HepG2 (cell line): ENCODE measurements at regions not wholly inside any gene's neighbourhood (a gene's known extent, or its start where the extent isn't known, plus 50 kb on each side); places are given as distances from the start of the nearest gene placed in this dataset.

Source experiments
- ATAC-seq: fragments of 200-7000 bp; cut with Tn5 transposase; 3 replicates; pipeline ENCODE4 v1.9.1; 2020; ENCODE audit warnings: mild to moderate bottlenecking, moderate library complexity
- BruUV-seq: library from RNA; stranded (reverse); fragments of 400-500 nt; replicated peaks from 2 replicates; lab custom pipeline; 2021; lab: Mats Ljungman, UMichigan
- CTCF ChIA-PET: fragments of 300-600 bp; formaldehyde crosslinking; extraction: SDS; loops from one replicate; lab custom pipeline; 2021; ENCODE audit warnings: low total read pairs, inconsistent platforms, low intra/inter-chr PET ratio; lab: Yijun Ruan, JAX
- POLR2A ChIA-PET: fragments of 350-600 bp; sonication (Branson Sonifier 250); formaldehyde crosslinking; loops from one replicate; lab custom pipeline; 2020; ENCODE audit warnings: antibody characterized with exemption, inconsistent platforms; lab: Yijun Ruan, JAX
- DNase-seq: peaks from one replicate; pipeline ENCODE4 v3.0.0-alpha.2; 2015; ENCODE audit warnings: low spot score
- FAIRE-seq: peaks from 3 replicates; lab custom pipeline; 2011; peaks lifted over from hg19 to GRCh38; lab: Jason Lieb, UNC
- H2AFZ ChIP-seq: one replicate; pipeline ENCODE4 v1.6.1; 2011; ENCODE audit warnings: low read length, inconsistent platforms
- H3K27ac ChIP-seq: fragments of 300-600 bp; 3 replicates; pipeline ENCODE4 v1.8.0; 2011; ENCODE audit warnings: mixed run types, mild to moderate bottlenecking, mixed read lengths, low read length, inconsistent platforms; ENCODE audit not compliant: insufficient read depth; ENCODE audit errors: extremely low read length
- H3K27me3 ChIP-seq, 2 experiments: fragments of 200-600 bp in 1 of 2; 2 replicates in 1 of 2; 3 replicates in 1 of 2; pipeline versions ENCODE4 v1.6.0 to v1.8.0; 2011; ENCODE audit warnings: low read length in 2 of 2, mild to moderate bottlenecking in 2 of 2, moderate library complexity in 2 of 2, inconsistent platforms in 1 of 2; ENCODE audit not compliant: insufficient read depth in 2 of 2, control insufficient read depth in 1 of 2
- H3K36me3 ChIP-seq, 2 experiments: fragments of 200-600 bp in 1 of 2; replicated peaks in 1 of 2; 2 replicates in 1 of 2; 3 replicates in 1 of 2; pipeline versions ENCODE4 v1.5.1 to v1.8.0; 2011; ENCODE audit warnings: low read length in 2 of 2, inconsistent platforms in 1 of 2; ENCODE audit not compliant: insufficient read depth in 2 of 2, control insufficient read depth in 1 of 2
- H3K4me1 ChIP-seq: 2 replicates; pipeline ENCODE4 v1.5.1; 2012; ENCODE audit warnings: low read length, inconsistent platforms; ENCODE audit not compliant: insufficient read depth
- H3K4me2 ChIP-seq: 2 replicates; pipeline ENCODE4 v1.6.0; 2011; ENCODE audit warnings: low read depth, low read length, inconsistent platforms
- H3K4me3 ChIP-seq, 3 experiments: fragments of 200-600 bp in 1 of 3; sonication (generic), shearing (Covaris generic) in 1 of 3; replicated peaks in 1 of 3; 2 replicates each; pipeline ENCODE4 v1.5.1; 2011 to 2016; ENCODE audit warnings: low read length in 3 of 3, inconsistent platforms in 2 of 3, low read depth in 2 of 3, mild to moderate bottlenecking in 2 of 3, control low read depth in 1 of 3, mixed read lengths in 1 of 3; ENCODE audit not compliant: insufficient read depth in 1 of 3
- H3K79me2 ChIP-seq: one replicate; pipeline ENCODE4 v1.6.1; 2011; ENCODE audit warnings: low read length, inconsistent platforms; ENCODE audit not compliant: insufficient read depth
- H3K9ac ChIP-seq: 2 replicates; pipeline ENCODE4 v1.6.0; 2011; ENCODE audit warnings: mild to moderate bottlenecking, low read depth, low read length, inconsistent platforms; ENCODE audit not compliant: insufficient read depth
- H3K9me3 ChIP-seq: 2 replicates; pipeline ENCODE4 v1.5.1; 2012; ENCODE audit warnings: mild to moderate bottlenecking, low read length
- H4K20me1 ChIP-seq: 2 replicates; pipeline ENCODE4 v1.6.0; 2011; ENCODE audit warnings: inconsistent platforms, mild to moderate bottlenecking, low read length, moderate library complexity; ENCODE audit not compliant: insufficient read depth
- ARID4A ChIP-seq: sonication (generic); formaldehyde crosslinking; IDR thresholded peaks from 2 replicates; pipeline ENCODE4 v1.5.0; 2020; ENCODE audit warnings: mild to moderate bottlenecking, missing genetic modification reagents, borderline replicate concordance
- CTCF ChIP-seq: sonication (generic); formaldehyde crosslinking; IDR thresholded peaks from 2 replicates; pipeline ENCODE4 v1.5.0; 2020; ENCODE audit warnings: mild to moderate bottlenecking, missing genetic modification reagents, moderate library complexity
- ZNF318 ChIP-seq: sonication (generic); formaldehyde crosslinking; IDR thresholded peaks from 2 replicates; pipeline ENCODE4 v1.4.0; 2020; ENCODE audit warnings: mild to moderate bottlenecking, missing genetic modification reagents
- ZNF772 ChIP-seq: sonication (generic); formaldehyde crosslinking; IDR thresholded peaks from 2 replicates; pipeline ENCODE4 v1.5.0; 2020; ENCODE audit warnings: mild to moderate bottlenecking, missing genetic modification reagents
- WGBS: methylation state at CpG from one replicate; pipeline ENCODE4 v1.1.6; 2017; ENCODE audit warnings: low lambda C conversion rate; 5-methylcytosine and 5-hydroxymethylcytosine counted together
- in situ Hi-C: cut with HindIII; loops from 2 replicates; pipeline ENCODE4 v1.10.0; 2017; ENCODE audit warnings: low pct_unique_long_range_greater_than_20kb; ENCODE audit not compliant: extremely low pct_ligation_motif_present
- intact Hi-C: fragments of 100-400 bp; cut with micrococcal nuclease; formaldehyde crosslinking; loops from one replicate; pipeline ENCODE4 v1.10.0; 2022; ENCODE audit not compliant: unreplicated experiment

- H3K4me2 ChIP-seq = no peak overlapping the region
- H3K4me3 ChIP-seq = no peak overlapping the region
- POLR2A ChIA-PET = no interaction called here
- ATAC-seq = no peak
- no peak overlapping the region for H3K9ac ChIP-seq
- no peaks in the 10 kb centered on the region for H3K4me1 ChIP-seq
- no peak for FAIRE-seq
- WGBS = 0% methylated on average over 1 of the region's 1 CpG
- BruUV-seq = no TSS peak
- no peak for DNase-seq
- H3K36me3 ChIP-seq = no peaks in the 10 kb centered on the region
- no peaks in the 10 kb centered on the region for H4K20me1 ChIP-seq
- H2AFZ ChIP-seq = no peak overlapping the region
- intact Hi-C loops (no loop called here), in situ Hi-C loops (no loop called here)
- CTCF ChIA-PET = no interaction called here
- TF ChIP-seq ZNF772 (CRISPR knock-in tag) (no peak), ARID4A (CRISPR knock-in tag) (no peak), ZNF318 (CRISPR knock-in tag) (no peak), CTCF (CRISPR knock-in tag) (no peak)
- peaks cover 92% of the 10 kb centered on the region for H3K9me3 ChIP-seq
- H3K27ac ChIP-seq = no peak overlapping the region
- no peaks in the 10 kb centered on the region for H3K79me2 ChIP-seq
- no peaks in the 10 kb centered on the region for H3K27me3 ChIP-seq
These were observed 772.3 kb upstream of the ADAMTS5 start for GRCh38 chr21:27739187-27739586.
